HG03342 (cell line): ENCODE measurements at regions not wholly inside any gene's neighbourhood (a gene's known extent, or its start where the extent isn't known, plus 50 kb on each side); places are given as distances from the start of the nearest gene placed in this dataset.
"Not testable (repeated sequence)": the region's sequence is repeated elsewhere in the genome, so short reads cannot be mapped to it uniquely, and the experiment has no call there.

Experiments
- ATAC-seq: cut with Tn5 transposase; IDR thresholded peaks from one replicate; pipeline ENCODE4 v1.9.1; 2021; ENCODE audit warnings: mild to moderate bottlenecking, moderate library complexity; ENCODE audit not compliant: unreplicated experiment

- ATAC-seq: no peak
Measured at GRCh38 chr10:120749072-120749471, 102.1 kb upstream of the WDR11 start.

DNA sequence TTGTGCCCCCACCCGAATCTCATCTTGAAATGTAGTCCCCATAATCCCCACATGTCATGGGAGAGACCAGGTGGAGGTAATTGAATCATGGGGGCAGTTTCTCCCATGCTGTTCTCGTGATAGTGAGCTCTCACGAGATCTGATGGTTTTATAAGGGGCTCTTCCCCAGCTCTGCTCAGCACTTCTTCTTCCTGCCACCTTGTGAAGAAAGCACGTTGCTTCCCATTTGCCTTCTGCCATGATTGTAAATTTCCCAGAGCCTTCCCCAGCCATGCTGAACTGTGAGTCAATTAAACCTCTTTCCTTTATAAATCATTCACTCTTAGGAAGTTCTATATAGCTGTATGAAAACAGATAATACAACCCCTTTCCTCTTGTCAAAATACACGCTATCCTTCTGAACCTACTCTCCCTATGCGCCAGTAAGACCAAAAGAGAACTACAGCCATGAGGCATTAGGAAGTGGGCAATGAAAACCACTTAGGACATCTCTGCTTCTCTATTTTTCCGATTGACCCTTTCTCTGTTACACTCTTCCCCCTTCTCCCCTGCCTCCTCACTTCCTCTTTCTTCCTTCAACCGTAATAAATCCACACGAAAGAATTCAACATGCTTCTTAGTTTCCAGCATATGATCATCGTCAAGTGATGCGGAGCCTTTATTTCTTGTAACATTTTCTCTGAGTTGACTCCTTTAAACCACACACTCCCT lies 101.2 kb upstream of the WDR11 start:
- no peak for ATAC-seq

GRCh38 chr10:120755771-120756170 lies 95.4 kb upstream of the WDR11 start:
- no peak for ATAC-seq

DNA sequence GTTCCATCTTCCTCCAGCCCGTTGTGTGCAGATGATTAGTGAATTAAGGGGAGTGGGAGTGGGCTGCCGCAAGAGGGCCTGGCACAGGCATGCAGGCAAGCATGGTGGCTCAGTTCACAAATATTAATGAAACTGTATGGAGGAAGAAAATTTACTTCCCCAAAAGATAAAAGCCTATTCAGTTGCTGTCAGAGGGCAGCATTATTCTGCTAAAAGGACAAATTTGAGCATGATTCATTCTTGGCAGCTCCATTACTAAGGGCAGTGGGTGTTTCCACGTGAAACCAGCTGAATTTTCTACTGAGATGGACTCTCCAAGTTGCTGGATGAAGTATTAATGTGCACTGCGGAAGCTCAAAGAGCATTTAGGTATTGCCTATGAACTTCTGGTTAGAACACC lies 90.9 kb upstream of the WDR11 start:
- ATAC-seq: no peak

DNA sequence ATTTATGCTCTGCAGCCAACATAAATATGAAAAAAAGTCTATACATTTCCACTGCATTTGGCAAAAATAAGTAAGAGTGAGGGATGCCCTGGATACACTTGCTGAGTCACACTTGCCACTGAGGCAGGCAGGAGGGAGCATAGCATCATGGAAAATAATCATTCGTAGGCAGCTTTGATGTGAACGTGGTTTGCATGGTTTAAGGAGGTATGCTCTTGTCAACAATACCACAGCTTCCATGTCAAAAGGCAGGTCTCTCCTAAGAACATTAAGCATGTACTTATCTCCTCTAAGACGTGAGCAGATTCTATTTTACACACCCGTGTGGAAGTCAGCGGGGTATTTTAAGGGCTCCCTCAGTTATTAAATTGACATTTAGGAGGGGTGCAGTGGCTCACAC lies 89.2 kb upstream of the WDR11 start:
- no peak for ATAC-seq

GRCh38 chr10:120765226-120765803 lies 85.8 kb upstream of the WDR11 start:
- ATAC-seq: no peak

DNA sequence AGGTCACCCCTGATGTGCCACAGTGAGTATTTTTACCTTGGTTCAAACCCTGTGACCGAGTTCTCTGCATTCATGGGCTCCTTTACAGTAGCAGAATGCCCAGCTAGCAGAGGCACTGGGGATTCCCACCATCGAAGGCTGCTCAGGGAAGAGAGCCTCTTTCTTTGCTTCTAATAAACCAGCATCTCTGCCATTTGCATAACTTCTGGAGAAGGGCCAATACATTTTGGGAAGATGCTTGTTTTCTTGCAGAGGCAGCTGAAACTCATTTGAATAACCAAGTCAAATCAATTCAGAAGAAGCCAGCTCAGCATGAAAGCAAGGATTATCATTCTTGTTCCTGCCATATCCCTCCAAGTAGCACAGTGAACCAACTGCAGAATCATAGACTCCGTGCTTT lies 82.9 kb upstream of the WDR11 start:
- ATAC-seq: no peak

DNA sequence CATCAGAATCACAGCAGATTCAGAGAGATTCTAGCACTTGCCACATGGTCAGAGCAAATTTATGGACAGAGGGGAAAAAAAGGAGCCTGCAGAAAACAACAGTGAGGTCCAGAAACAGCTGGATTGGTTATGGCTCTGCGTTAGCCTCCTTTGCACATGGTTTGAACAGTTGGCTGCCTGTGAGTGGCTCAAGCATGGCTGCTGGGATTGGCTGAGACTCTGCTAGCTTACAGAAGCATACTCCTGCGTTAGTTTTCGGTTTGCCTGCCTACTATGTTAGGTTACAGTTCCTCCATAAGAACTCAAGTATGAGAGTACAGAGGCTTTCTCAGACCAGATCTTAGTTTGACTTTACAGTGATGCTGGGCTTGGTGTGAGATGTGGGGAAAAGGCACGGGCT lies 80.7 kb upstream of the WDR11 start:
- ATAC-seq: no peak

GRCh38 chr10:120776442-120776841 lies 74.7 kb upstream of the WDR11 start:
- no peak for ATAC-seq

DNA sequence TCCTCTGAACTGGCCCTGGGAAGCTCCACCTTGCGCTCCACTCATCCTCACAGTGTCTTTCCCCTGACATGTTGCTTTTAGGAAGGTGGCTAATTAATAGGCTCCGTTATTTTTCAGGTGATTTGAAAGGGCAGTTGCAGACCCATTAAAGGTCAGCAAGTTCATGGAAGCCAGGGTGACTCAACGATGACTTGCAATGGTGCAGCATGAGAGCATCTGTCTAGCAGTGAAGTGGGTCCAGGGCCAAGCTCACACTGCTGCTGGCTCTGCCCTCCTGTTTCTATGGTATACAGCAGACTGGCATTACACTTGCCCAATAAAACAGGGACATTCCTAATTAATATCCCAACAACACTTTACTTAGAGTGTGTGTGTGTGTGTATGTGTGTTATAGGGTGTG lies 68.8 kb upstream of the WDR11 start:
- no peak for ATAC-seq

- ATAC-seq: no peak
Measured at GRCh38 chr10:120783098-120783497, 68.1 kb upstream of the WDR11 start.

GRCh38 chr10:120783867-120784266 lies 67.3 kb upstream of the WDR11 start:
- no peak for ATAC-seq

- ATAC-seq: no peak
Measured at GRCh38 chr10:120788771-120789170, 62.4 kb upstream of the WDR11 start.

DNA sequence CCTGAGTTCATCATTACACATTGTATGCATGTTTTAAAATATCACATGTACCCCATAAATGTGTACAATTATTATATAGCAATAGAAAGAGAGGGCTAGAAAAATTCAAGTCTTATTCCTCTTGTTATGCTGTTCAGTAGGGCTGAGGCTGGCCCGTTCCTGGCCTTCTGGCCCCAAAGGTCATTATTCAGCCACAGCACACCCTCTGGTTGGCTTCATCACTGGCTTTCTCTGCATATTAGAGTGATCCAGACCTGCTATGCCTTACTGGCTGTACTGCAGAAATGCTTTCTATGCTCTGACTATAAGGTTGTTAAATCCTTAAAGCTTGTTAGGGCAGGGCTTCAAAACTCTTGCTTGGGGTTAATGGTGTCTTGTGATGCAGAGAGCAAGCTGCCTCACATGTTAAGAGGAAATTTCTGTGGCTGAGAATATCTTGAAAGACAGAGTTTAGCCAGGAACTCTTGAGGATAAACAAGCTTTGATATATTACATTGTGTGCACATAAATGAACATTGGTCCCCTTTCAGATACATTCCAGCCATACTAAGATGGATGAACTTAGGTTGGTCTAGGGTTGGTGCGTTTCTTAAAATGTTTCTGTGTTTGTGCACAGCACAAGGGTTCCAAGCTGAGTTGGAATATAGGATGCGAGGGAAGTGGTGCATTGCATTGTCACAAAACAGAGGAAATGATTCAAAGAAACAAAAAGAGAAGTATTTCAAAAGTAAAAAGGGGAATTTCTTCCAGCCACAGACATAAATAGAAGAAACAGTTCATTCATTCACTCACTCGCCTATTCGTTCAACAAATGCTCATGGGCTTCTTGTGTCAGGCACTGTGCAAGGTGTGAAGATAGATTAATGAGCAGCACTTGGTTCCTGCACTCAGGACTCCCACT lies 61.6 kb upstream of the WDR11 start:
- ATAC-seq: no peak

GRCh38 chr10:120791316-120791715 lies 59.8 kb upstream of the WDR11 start:
- no peak for ATAC-seq

DNA sequence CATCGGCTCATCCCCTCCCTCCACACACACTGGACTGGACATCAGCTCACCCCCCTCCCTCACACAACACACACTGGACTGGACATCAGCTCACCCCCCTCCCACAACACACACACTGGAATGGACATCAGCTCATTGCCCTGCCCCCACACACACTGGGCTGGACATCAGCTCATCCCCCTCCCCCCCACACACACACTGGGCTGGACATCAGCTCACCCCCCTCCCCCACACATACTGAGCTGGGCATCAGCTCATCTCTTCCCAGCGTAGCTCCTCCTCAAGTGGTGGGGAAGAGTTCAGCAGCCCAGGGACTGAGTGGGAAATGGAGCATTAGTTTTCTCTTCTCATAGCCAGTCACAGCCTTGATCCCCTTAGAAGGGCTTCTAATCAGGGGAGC lies 58.1 kb upstream of the WDR11 start:
- ATAC-seq: no peak

GRCh38 chr10:120794390-120794789 lies 56.8 kb upstream of the WDR11 start:
- ATAC-seq: no peak

DNA sequence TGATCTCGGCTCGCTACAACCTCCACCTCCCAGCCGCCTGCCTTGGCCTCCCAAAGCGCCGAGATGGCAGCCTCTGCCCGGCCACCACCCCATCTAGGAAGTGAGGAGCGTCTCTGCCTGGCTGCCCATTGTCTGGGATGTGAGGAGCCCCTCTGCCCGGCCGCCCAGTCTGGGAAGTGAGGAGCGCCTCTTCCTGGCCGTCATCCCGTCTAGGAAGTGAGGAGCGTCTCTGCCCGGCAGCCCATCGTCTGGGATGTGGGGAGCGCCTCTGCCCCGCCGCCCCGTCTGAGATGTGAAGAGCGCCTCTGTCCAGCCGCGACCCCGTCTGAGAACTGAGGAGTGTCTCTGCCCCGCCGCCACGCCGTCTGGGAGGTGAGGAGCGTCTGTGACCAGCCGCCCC lies 52.9 kb upstream of the WDR11 start:
- ATAC-seq: not testable (repeated sequence)

DNA sequence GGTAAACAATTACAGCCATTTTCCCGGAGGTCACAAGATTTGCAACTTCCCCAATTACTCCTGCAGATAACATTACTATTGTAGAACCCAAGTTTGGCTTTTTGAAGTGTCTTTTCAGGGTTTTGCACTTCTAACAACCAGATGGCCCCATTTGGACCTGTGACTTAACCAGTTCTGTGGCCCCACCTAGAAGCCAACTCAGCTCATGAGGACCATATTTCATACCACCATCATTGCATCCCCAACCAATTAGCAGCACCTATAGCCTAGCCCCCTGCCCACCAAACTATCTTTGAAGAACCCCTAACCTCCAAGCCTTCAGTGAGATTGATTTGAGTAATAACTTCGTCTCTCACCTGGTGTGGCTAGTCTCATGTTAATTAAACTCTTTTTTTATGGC lies 51.3 kb upstream of the WDR11 start:
- ATAC-seq: no peak

DNA sequence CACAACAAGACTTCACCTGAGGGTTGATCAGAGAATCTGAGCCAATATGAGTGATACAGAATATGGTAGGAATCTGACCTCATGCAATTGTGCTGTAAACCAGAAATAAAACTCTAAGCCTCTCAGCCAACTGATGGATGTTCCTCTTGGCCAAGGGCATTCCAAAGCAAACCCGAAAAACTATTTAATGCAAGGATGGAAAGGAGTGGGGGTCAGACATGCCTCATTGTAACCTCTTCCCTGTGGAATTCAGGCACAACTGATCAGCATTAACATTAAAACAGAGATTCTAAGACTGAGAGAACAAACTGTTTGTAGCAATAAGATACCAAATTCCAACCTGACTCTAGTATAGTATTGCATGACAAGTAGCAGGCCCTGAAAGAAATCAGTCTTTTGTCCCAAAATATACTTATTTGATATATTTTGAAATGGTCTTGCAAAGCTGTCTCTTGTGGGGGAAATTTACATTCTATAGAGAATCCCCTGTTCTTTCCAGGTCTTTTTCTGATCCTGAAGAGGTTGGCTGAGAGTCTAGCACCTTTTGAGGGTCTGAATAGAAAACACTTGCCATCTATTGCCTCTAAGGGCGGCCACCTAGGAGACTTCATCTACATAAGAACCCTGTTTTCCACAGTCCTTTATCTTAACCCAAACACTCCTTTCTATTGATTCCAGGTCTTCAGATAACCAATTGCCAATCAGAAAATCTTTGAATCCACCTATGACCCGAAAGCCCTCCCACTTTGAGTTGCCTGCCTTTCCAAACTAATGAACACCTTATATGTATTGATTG lies 50.4 kb upstream of the WDR11 start:
- ATAC-seq: no peak
